Motor neuron (in vitro differentiated cells): ENCODE measurements at regions not wholly inside any gene's neighbourhood (a gene's known extent, or its start where the extent isn't known, plus 50 kb on each side); places are given as distances from the start of the nearest gene placed in this dataset.

Source experiments
- ATAC-seq, 8 experiments: fragments of 200-7000 bp; cut with Tn5 transposase; replicated peaks in 6 of 8; 2 replicates each; pipeline ENCODE4 v1.8.0; 2021; ENCODE audit warnings: mild to moderate bottlenecking in 8 of 8, moderate library complexity in 8 of 8
- H3K27ac ChIP-seq, 2 donors: fragments of 250-450 bp; sonication (Bioruptor Pico); 2 replicates each; pipeline ENCODE4 v1.9.0; 2021; ENCODE audit warnings: antibody characterized with exemption in 2 of 2, mild to moderate bottlenecking in 2 of 2, moderate library complexity in 1 of 2
- H3K4me1 ChIP-seq, 2 donors: fragments of 250-450 bp; sonication (Bioruptor Pico); replicated peaks in 1 of 2; 2 replicates each; pipeline ENCODE4 v1.6.1; 2021; ENCODE audit warnings: antibody characterized with exemption in 2 of 2, mild to moderate bottlenecking in 2 of 2, moderate library complexity in 1 of 2
- H3K4me3 ChIP-seq, 5 donors: fragments of 250-450 bp; sonication (Bioruptor Pico); 2 replicates each; pipeline ENCODE4 v1.9.0; 2021; ENCODE audit warnings: antibody characterized with exemption in 5 of 5, mild to moderate bottlenecking in 5 of 5, moderate library complexity in 4 of 5
- WGBS, 10 experiments: fragments of 450-650 bp; shearing (Covaris generic); methylation state at CpG; one replicate each; pipeline ENCODE4 v1.0.0; 2022; 5-methylcytosine and 5-hydroxymethylcytosine counted together
- in situ Hi-C, 9 experiments: fragments of 400-800 bp; cut with MboI; loops; one replicate each; pipeline ENCODE4 v1.15.0; 2021; ENCODE audit warnings: low sequenced_read_pairs in 9 of 9, low pct_unique_long_range_greater_than_20kb in 2 of 9; ENCODE audit not compliant: unreplicated experiment in 9 of 9

- peak in 2 of 8 experiments; percentile 12 to 52 for ATAC-seq
- Histone ChIP-seq H3K4me1 (peaks cover 2 to 6% of the 10 kb centered on the region in 2 donors), H3K4me3 (no peak overlapping the region), H3K27ac (no peak overlapping the region)
- in situ Hi-C loops = no loop called here
- 29 to 100% (median 77%) methylated on average over 1 to 5 of the region's 5 CpGs; no CpG with 5 or more reads in 2 of the 10 experiments for WGBS, 10 experiments
These were observed 420.5 kb downstream of the MATN1 start for GRCh38 chr1:30302858-30303257.

- H3K4me1 ChIP-seq = peaks cover 2 to 6% of the 10 kb centered on the region in 2 donors
- in situ Hi-C loops = no loop called here
- no peak overlapping the region for H3K4me3 ChIP-seq
- 27 to 100% (median 82%) methylated on average over 1 to 5 of the region's 5 CpGs; no CpG with 5 or more reads in 3 of the 10 experiments for WGBS, 10 experiments
- no peak overlapping the region for H3K27ac ChIP-seq
- no peak for ATAC-seq
These were observed 422.7 kb downstream of the MATN1 start for GRCh38 chr1:30300669-30301068.

- no peak for ATAC-seq
- H3K4me1 ChIP-seq = peaks cover 2 to 6% of the 10 kb centered on the region in 2 donors
- WGBS, 10 experiments = 42 to 100% (median 69%) methylated on average over 1 to 2 of the region's 2 CpGs; no CpG with 5 or more reads in 4 of the 10 experiments
- no peak overlapping the region for H3K4me3 ChIP-seq
- in situ Hi-C loops = no loop called here
- no peak overlapping the region for H3K27ac ChIP-seq
These were observed 424.0 kb downstream of the MATN1 start for GRCh38 chr1:30299393-30299792.

GRCh38 chr1:30295674-30296073 is 427.7 kb downstream of the MATN1 start:
- WGBS, 10 experiments = 74 to 100% (median 94%) methylated on average over 1 to 4 of the region's 4 CpGs; no CpG with 5 or more reads in 4 of the 10 experiments
- Histone ChIP-seq H3K27ac (no peak overlapping the region), H3K4me1 (no peaks in the 10 kb centered on the region), H3K4me3 (no peak overlapping the region)
- no peak for ATAC-seq
- in situ Hi-C loops = no loop called here

- Histone ChIP-seq H3K4me3 (no peak overlapping the region), H3K27ac (no peak overlapping the region), H3K4me1 (no peaks in the 10 kb centered on the region)
- in situ Hi-C loops = no loop called here
- ATAC-seq = no peak
- WGBS, 10 experiments = 0 to 100% (median 62%) methylated on average over 1 to 2 of the region's 2 CpGs; no CpG with 5 or more reads in 1 of the 10 experiments
These were observed 428.1 kb downstream of the MATN1 start for GRCh38 chr1:30295266-30295665.

GRCh38 chr1:30294508-30294907 is 428.9 kb downstream of the MATN1 start:
- Histone ChIP-seq H3K4me1 (no peaks in the 10 kb centered on the region), H3K27ac (no peak overlapping the region), H3K4me3 (no peak overlapping the region)
- 0 to 67% (median 25%) methylated on average over 1 of the region's 1 CpG; no CpG with 5 or more reads in 4 of the 10 experiments for WGBS, 10 experiments
- in situ Hi-C loops = no loop called here
- ATAC-seq = no peak

- WGBS, 10 experiments = 0 to 92% (median 62%) methylated on average over 2 to 3 of the region's 3 CpGs
- H3K4me3 ChIP-seq = no peak overlapping the region
- in situ Hi-C loops = no loop called here
- H3K4me1 ChIP-seq = peaks cover 0 to under 1% of the 10 kb centered on the region in 2 donors
- H3K27ac ChIP-seq = no peak overlapping the region
- no peak for ATAC-seq
These were observed 430.9 kb downstream of the MATN1 start for GRCh38 chr1:30292451-30292850.

- Histone ChIP-seq H3K4me1 (peaks cover 0 to 8% of the 10 kb centered on the region in 2 donors), H3K4me3 (no peak overlapping the region), H3K27ac (no peak overlapping the region)
- in situ Hi-C loops = no loop called here
- ATAC-seq = no peak
These were observed 431.9 kb downstream of the MATN1 start for GRCh38 chr1:30291526-30291925.

- no peak for ATAC-seq
- in situ Hi-C loops = no loop called here
- Histone ChIP-seq H3K4me3 (no peak overlapping the region), H3K27ac (no peak overlapping the region), H3K4me1 (peaks cover 0 to 8% of the 10 kb centered on the region in 2 donors)
- WGBS, 10 experiments = 0 to 60% (median 25%) methylated on average over 1 of the region's 1 CpG; no CpG with 5 or more reads in 5 of the 10 experiments
These were observed 432.8 kb downstream of the MATN1 start for GRCh38 chr1:30290581-30290980.

- peaks cover 0 to 13% of the 10 kb centered on the region in 2 donors for H3K4me1 ChIP-seq
- no peak overlapping the region for H3K27ac ChIP-seq
- 40 to 93% (median 86%) methylated on average over 2 to 8 of the region's 8 CpGs; no CpG with 5 or more reads in 5 of the 10 experiments for WGBS, 10 experiments
- H3K4me3 ChIP-seq = no peak overlapping the region
- in situ Hi-C loops = no loop called here
- ATAC-seq = no peak
These were observed 435.4 kb downstream of the MATN1 start for GRCh38 chr1:30287976-30288375.

- Histone ChIP-seq H3K4me1 (peaks cover 0 to 13% of the 10 kb centered on the region in 2 donors), H3K27ac (no peak overlapping the region), H3K4me3 (no peak overlapping the region)
- in situ Hi-C loops = no loop called here
- ATAC-seq = peak in 6 of 8 experiments; percentile 40 to 63 (median 56)
- WGBS, 10 experiments = 0 to 72% (median 48%) methylated on average over 1 to 5 of the region's 6 CpGs; no CpG with 5 or more reads in 2 of the 10 experiments
These were observed 436.2 kb downstream of the MATN1 start for GRCh38 chr1:30286988-30287839.

GRCh38 chr1:30286241-30286987 is 437.0 kb downstream of the MATN1 start:
- Histone ChIP-seq H3K27ac (no peak overlapping the region), H3K4me3 (no peak overlapping the region), H3K4me1 (peaks cover 0 to 13% of the 10 kb centered on the region in 2 donors)
- in situ Hi-C loops = no loop called here
- ATAC-seq = peak in 4 of 8 experiments; percentile 11 to 24 (median 20)
- WGBS, 10 experiments = 12 to 88% (median 75%) methylated on average over 1 to 5 of the region's 13 CpGs; no CpG with 5 or more reads in 4 of the 10 experiments

GRCh38 chr1:30285501-30285932 is 437.9 kb downstream of the MATN1 start:
- no peak overlapping the region for H3K4me3 ChIP-seq
- H3K27ac ChIP-seq = no peak overlapping the region
- ATAC-seq = no peak
- WGBS, 10 experiments = 50 to 100% (median 84%) methylated on average over 1 to 7 of the region's 12 CpGs; no CpG with 5 or more reads in 4 of the 10 experiments
- peaks cover 0 to 13% of the 10 kb centered on the region in 2 donors for H3K4me1 ChIP-seq
- in situ Hi-C loops = no loop called here
